Esophagus muscularis mucosa (tissue), 4 donors: ENCODE measurements at regions not wholly inside any gene's neighbourhood (a gene's known extent, or its start where the extent isn't known, plus 50 kb on each side); places are given as distances from the start of the nearest gene placed in this dataset.

Source experiments
- DNase-seq: peaks from one replicate; pipeline ENCODE4 v3.0.0-alpha.2; 2017; ENCODE audit errors: extremely low spot score
- H3K27ac ChIP-seq, 4 donors: fragments of 200-600 bp; sonication (generic); replicated peaks in 1 of 4; 1 replicate in 3 of 4; 2 replicates in 1 of 4; pipeline ENCODE4 v1.5.1; 2016 to 2019; ENCODE audit warnings: mild to moderate bottlenecking in 1 of 4
- H3K27me3 ChIP-seq, 4 donors: fragments of 200-600 bp; sonication (generic); one replicate each; pipeline versions ENCODE4 v1.5.1 to v1.6.0; 2016 to 2019
- H3K36me3 ChIP-seq, 4 donors: fragments of 200-600 bp; sonication (generic); one replicate each; pipeline ENCODE4 v1.5.1; 2016 to 2019
- H3K4me1 ChIP-seq, 4 donors: fragments of 200-600 bp; sonication (generic); one replicate each; pipeline ENCODE4 v1.5.1; 2016 to 2019
- H3K4me3 ChIP-seq, 4 donors: fragments of 200-600 bp; sonication (generic); 1 replicate in 2 of 4; 2 replicates in 2 of 4; pipeline ENCODE4 v1.5.1; 2016 to 2019; ENCODE audit warnings: mild to moderate bottlenecking in 4 of 4, moderate library complexity in 1 of 4
- H3K9me3 ChIP-seq, 4 donors: fragments of 200-600 bp; sonication (generic); 1 replicate in 3 of 4; 2 replicates in 1 of 4; pipeline ENCODE4 v1.5.1; 2016 to 2019
- CTCF ChIP-seq, 3 experiments: fragments of 200-600 bp in 2 of 3; fragments of 450-650 bp in 1 of 3; sonication (generic) in 2 of 3; IDR thresholded peaks; one replicate each; pipeline ENCODE4 v1.5.1; 2017 to 2019; ENCODE audit warnings: antibody characterized with exemption in 3 of 3, mild to moderate bottlenecking in 2 of 3, moderate library complexity in 1 of 3
- EP300 ChIP-seq: sonication (generic); formaldehyde crosslinking; IDR thresholded peaks from one replicate; pipeline ENCODE4 v1.6.1; 2017; ENCODE audit warnings: antibody characterized with exemption
- POLR2A ChIP-seq: fragments of 450-650 bp; IDR thresholded peaks from one replicate; pipeline ENCODE4 v1.6.1; 2017; ENCODE audit warnings: antibody characterized with exemption, moderate library complexity, mild to moderate bottlenecking, low read depth
- POLR2AphosphoS5 ChIP-seq, 2 donors: sonication (generic); formaldehyde crosslinking; IDR thresholded peaks; one replicate each; pipeline ENCODE4 v1.6.1; 2017; ENCODE audit warnings: antibody characterized with exemption in 2 of 2
- WGBS: methylation state at CpG from one replicate; pipeline ENCODE4 v1.1.5; 2018; 5-methylcytosine and 5-hydroxymethylcytosine counted together
- intact Hi-C: fragments of 100-400 bp; cut with DNase I; formaldehyde crosslinking; loops from one replicate; pipeline ENCODE4 v1.15.1; 2023

DNA sequence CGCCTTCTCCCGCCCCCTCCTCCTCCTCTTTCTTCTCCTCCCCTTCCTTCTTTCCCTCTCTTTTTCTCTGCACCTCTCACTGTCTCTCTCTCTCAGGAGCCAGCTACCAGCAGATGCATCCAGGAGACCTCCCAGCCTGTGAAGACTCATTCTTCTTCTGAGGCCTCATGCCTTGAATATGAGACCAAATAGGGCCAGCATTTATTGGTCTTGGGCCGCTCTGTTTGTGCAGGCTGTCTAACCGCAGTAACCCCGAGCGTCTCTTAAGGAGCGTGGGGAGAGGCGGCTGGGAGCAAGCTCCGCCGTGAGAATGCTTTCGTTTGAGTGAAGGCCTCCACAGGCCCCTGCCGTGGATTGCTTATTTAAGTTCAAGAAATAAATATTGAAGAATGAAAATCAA, 167.0 kb downstream of the NUFIP1 start:
- H3K4me3 ChIP-seq = no peak overlapping the region
- no peak for TF ChIP-seq EP300
- TF ChIP-seq CTCF (IDR thresholded peaks at IDR 0.05) = no peak
- no peak for TF ChIP-seq POLR2AphosphoS5 (IDR thresholded peaks at IDR 0.05)
- TF ChIP-seq POLR2A = no peak
- no peaks in the 10 kb centered on the region for H3K9me3 ChIP-seq
- H3K27me3 ChIP-seq = no peaks in the 10 kb centered on the region
- no peak overlapping the region for H3K27ac ChIP-seq
- intact Hi-C loops = no loop called here
- H3K36me3 ChIP-seq = no peaks in the 10 kb centered on the region
- 69% methylated on average over 12 of the region's 12 CpGs for WGBS
- no peaks in the 10 kb centered on the region for H3K4me1 ChIP-seq
- no peak for DNase-seq

DNA sequence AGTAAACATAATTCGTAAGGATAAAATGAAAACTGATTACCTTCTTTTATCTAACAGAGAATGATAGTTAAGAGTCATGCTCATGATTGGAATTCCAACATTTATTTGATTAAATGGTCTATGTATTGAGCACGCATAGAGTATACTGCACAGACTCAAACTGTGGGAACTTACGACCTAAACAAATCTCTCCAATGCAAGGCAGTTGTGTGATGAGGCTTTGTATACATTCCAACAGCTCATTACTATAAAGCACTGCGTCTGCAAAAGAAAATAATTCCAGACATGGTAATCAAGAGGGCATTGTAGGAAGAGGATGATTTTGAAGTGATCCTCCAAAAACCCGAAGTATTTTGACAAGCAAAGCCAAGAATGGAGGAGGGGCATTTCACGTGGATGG, 169.5 kb downstream of the NUFIP1 start:
- H3K27ac ChIP-seq = no peak overlapping the region
- no peaks in the 10 kb centered on the region for H3K27me3 ChIP-seq
- H3K36me3 ChIP-seq = no peaks in the 10 kb centered on the region
- TF ChIP-seq POLR2AphosphoS5 (IDR thresholded peaks at IDR 0.05) = no peak
- TF ChIP-seq CTCF (IDR thresholded peaks at IDR 0.05) = no peak
- no peak for TF ChIP-seq POLR2A
- no peak for TF ChIP-seq EP300
- intact Hi-C loops = no loop called here
- H3K4me1 ChIP-seq = peaks cover 0 to 9% (median 4%) of the 10 kb centered on the region in 4 donors
- DNase-seq = no peak
- H3K4me3 ChIP-seq = no peak overlapping the region
- H3K9me3 ChIP-seq = no peaks in the 10 kb centered on the region
- 64% methylated on average over 6 of the region's 6 CpGs for WGBS

- no peaks in the 10 kb centered on the region for H3K36me3 ChIP-seq
- DNase-seq = no peak
- no peak overlapping the region for H3K4me3 ChIP-seq
- H3K4me1 ChIP-seq = peaks cover 0 to 9% (median 4%) of the 10 kb centered on the region in 4 donors
- 78% methylated on average over 3 of the region's 3 CpGs for WGBS
- H3K27ac ChIP-seq = no peak overlapping the region
- no peaks in the 10 kb centered on the region for H3K9me3 ChIP-seq
- no peak for TF ChIP-seq POLR2AphosphoS5 (IDR thresholded peaks at IDR 0.05)
- no peak for TF ChIP-seq CTCF (IDR thresholded peaks at IDR 0.05)
- TF ChIP-seq POLR2A = no peak
- TF ChIP-seq EP300 = no peak
- intact Hi-C loops = no loop called here
- no peaks in the 10 kb centered on the region for H3K27me3 ChIP-seq
Measured at GRCh38 chr13:44819245-44819644, 170.0 kb downstream of the NUFIP1 start.

- intact Hi-C loops = no loop called here
- DNase-seq = no peak
- peaks cover 0 to 9% (median 4%) of the 10 kb centered on the region in 4 donors for H3K4me1 ChIP-seq
- no peak overlapping the region for H3K27ac ChIP-seq
- TF ChIP-seq EP300 = no peak
- TF ChIP-seq CTCF (IDR thresholded peaks at IDR 0.05) = no peak
- TF ChIP-seq POLR2A = no peak
- no peak for TF ChIP-seq POLR2AphosphoS5 (IDR thresholded peaks at IDR 0.05)
- 75% methylated on average over 6 of the region's 6 CpGs for WGBS
- no peaks in the 10 kb centered on the region for H3K27me3 ChIP-seq
- H3K36me3 ChIP-seq = no peaks in the 10 kb centered on the region
- no peak overlapping the region for H3K4me3 ChIP-seq
- no peaks in the 10 kb centered on the region for H3K9me3 ChIP-seq
Measured at GRCh38 chr13:44818428-44818827, 170.8 kb downstream of the NUFIP1 start.

GRCh38 chr13:44818016-44818415, 171.3 kb downstream of the NUFIP1 start:
- intact Hi-C loops = no loop called here
- DNase-seq = no peak
- Histone ChIP-seq H3K9me3 (no peaks in the 10 kb centered on the region), H3K36me3 (no peaks in the 10 kb centered on the region), H3K27me3 (no peaks in the 10 kb centered on the region), H3K27ac (no peak overlapping the region), H3K4me1 (peaks cover 0 to 9% (median 4%) of the 10 kb centered on the region in 4 donors), H3K4me3 (no peak overlapping the region)
- TF ChIP-seq POLR2AphosphoS5 (IDR thresholded peaks at IDR 0.05) = no peak
- TF ChIP-seq CTCF (IDR thresholded peaks at IDR 0.05) = no peak
- TF ChIP-seq EP300 = no peak
- no peak for TF ChIP-seq POLR2A
- 89% methylated on average over 5 of the region's 5 CpGs for WGBS
